Stimulated activated naive CD8-positive, alpha-beta T cell treated with anti-CD3 and anti-CD28 coated beads, Interleukin-15, amount 100 ng/mL, for 72 hours (primary cell): ENCODE measurements at regions not wholly inside any gene's neighbourhood (a gene's known extent, or its start where the extent isn't known, plus 50 kb on each side); places are given as distances from the start of the nearest gene placed in this dataset.

Experiments
- ATAC-seq: fragments of 150-1000 bp; cut with Tn5 transposase; 2 replicates; pipeline ENCODE4 v1.10.0; 2021; ENCODE audit warnings: mild to moderate bottlenecking, moderate library complexity
- DNase-seq, 2 donors: peaks; one replicate each; pipeline ENCODE4 v3.0.0; 2021 to 2022
- H3K27ac Mint-ChIP-seq, 2 donors: one replicate each; pipeline ENCODE4 v1.8.0; 2022; ENCODE audit warnings: mild to moderate bottlenecking in 2 of 2, mixed read lengths in 2 of 2, moderate library complexity in 2 of 2
- H3K27me3 Mint-ChIP-seq: one replicate; pipeline ENCODE4 v1.8.0; 2022; ENCODE audit warnings: mixed read lengths
- H3K4me1 Mint-ChIP-seq: one replicate; pipeline ENCODE4 v1.8.0; 2022; ENCODE audit warnings: mild to moderate bottlenecking, mixed read lengths
- H3K4me3 Mint-ChIP-seq, 2 donors: one replicate each; pipeline ENCODE4 v1.8.0; 2022; ENCODE audit warnings: mild to moderate bottlenecking in 2 of 2, mixed read lengths in 2 of 2, moderate library complexity in 1 of 2
- H3K9me3 Mint-ChIP-seq, 2 donors: one replicate each; pipeline ENCODE4 v1.8.0; 2022; ENCODE audit warnings: mixed read lengths in 2 of 2

DNA sequence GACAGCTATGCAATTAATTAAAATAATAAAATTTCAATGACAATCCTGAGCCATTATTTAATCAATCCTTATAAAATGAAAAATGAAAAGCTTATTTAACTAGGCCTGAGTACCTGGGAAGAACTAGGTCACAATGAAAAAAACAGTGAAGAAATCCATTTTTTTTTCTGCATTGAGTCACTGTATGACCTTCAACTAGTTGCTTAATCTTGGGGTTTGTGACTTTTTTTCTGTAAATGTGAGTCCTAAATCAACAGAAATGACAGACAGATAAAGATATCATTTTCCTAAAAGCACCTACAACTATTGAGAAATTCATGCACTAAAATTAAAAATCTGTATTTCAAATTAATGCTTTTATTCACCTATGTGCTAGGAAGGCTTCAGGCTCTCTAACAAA is 96.8 kb downstream of the TMEM26 start:
- Mint-ChIP-seq H3K27me3 (peaks cover 6% of the 10 kb centered on the region), H3K4me1 (no peaks in the 10 kb centered on the region), H3K4me3 (no peak overlapping the region), H3K9me3 (no peaks in the 10 kb centered on the region), H3K27ac (no peak overlapping the region)
- no peak for ATAC-seq
- DNase-seq, result no peak

GRCh38 chr10:61355211-61355610 is 98.0 kb downstream of the TMEM26 start:
- no peak overlapping the region for H3K27ac Mint-ChIP-seq
- peaks cover 6% of the 10 kb centered on the region for H3K27me3 Mint-ChIP-seq
- no peaks in the 10 kb centered on the region for H3K4me1 Mint-ChIP-seq
- no peak for DNase-seq
- ATAC-seq, result no peak
- no peaks in the 10 kb centered on the region for H3K9me3 Mint-ChIP-seq
- no peak overlapping the region for H3K4me3 Mint-ChIP-seq

- DNase-seq, result no peak
- Mint-ChIP-seq H3K4me1 (no peaks in the 10 kb centered on the region), H3K27me3 (peaks cover 6% of the 10 kb centered on the region), H3K4me3 (no peak overlapping the region), H3K27ac (no peak overlapping the region), H3K9me3 (no peaks in the 10 kb centered on the region)
- no peak for ATAC-seq
These were observed 98.7 kb downstream of the TMEM26 start for GRCh38 chr10:61354401-61354975.

DNA sequence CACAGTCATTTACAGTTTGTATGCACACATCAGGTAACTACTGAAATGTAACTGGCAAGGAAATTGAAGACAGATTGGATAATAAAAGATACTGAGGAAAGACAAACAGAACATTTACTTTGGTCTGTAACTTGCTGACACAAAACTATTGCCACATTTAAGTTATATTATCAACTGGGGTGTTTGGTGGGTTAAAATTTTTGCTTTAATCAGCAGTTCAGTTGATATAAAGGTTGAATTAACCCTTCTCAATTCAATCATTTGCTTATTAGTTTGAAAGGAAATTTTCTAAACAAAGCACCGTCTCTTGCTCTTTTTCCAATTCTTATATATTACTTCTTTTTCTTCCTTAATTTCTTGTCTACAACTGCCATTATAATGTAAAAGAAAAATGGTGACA is 102.4 kb downstream of the TMEM26 start:
- H3K27ac Mint-ChIP-seq, result no peak overlapping the region
- no peaks in the 10 kb centered on the region for H3K4me1 Mint-ChIP-seq
- peaks cover 6% of the 10 kb centered on the region for H3K27me3 Mint-ChIP-seq
- DNase-seq, result no peak
- H3K4me3 Mint-ChIP-seq, result no peak overlapping the region
- no peaks in the 10 kb centered on the region for H3K9me3 Mint-ChIP-seq
- no peak for ATAC-seq

- no peaks in the 10 kb centered on the region for H3K9me3 Mint-ChIP-seq
- ATAC-seq (no peak), DNase-seq (no peak)
- H3K4me1 Mint-ChIP-seq, result no peaks in the 10 kb centered on the region
- H3K27ac Mint-ChIP-seq, result no peak overlapping the region
- H3K27me3 Mint-ChIP-seq, result peaks cover 6% of the 10 kb centered on the region
- no peak overlapping the region for H3K4me3 Mint-ChIP-seq
These were observed 103.1 kb downstream of the TMEM26 start for GRCh38 chr10:61350068-61350467.

DNA sequence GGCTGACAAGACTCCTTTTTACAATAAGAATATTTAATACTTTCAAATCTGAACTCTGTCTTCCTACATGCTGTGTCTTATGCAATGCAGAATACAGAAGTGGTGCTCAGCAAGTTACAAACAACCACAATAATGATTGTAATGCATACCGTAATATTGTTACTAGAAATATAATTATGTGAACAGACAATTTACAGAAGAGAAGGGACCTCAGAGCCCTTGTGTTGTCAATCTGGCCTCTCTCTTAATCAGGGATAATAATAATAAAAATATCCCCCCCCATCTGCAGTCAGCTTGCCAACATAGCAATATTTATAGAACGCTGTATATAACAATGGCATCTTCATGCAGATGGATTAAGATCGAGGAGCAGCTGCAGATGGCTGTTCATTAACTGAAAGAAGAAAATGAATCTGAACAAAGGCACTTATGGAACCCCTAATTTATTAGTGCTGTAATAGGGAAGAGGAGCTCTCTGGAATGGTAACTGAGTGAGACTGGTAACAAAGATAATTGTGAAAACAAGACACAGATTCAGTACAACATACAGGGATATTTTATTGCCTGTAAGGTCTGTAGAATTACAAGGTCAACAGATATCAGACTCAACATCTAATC is 106.3 kb downstream of the TMEM26 start:
- no peak overlapping the region for H3K27ac Mint-ChIP-seq
- ATAC-seq (no peak), DNase-seq (no peak)
- peaks cover 0 to 3% of the 10 kb centered on the region in 2 donors for H3K9me3 Mint-ChIP-seq
- H3K4me3 Mint-ChIP-seq, result no peak overlapping the region
- peaks cover 5% of the 10 kb centered on the region for H3K27me3 Mint-ChIP-seq
- peaks cover 8% of the 10 kb centered on the region for H3K4me1 Mint-ChIP-seq

DNA sequence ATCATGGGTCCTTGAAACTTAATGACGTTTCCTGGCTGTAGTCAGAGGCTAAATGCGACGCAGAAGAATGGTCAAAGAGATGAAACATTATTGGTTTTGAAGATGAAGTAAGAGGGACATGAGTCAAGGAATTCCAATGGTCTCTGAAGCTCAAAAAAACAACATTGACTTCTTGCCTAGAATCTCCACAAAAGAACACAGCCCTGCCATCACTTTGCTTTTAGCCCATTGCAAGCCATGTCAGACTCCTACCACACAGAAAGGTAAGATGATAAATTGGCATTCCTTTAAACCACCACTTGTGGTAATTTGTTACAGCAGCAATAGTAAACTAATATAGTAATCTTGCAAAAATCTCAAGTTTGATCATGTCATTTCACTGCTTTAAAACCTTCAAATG is 109.4 kb downstream of the TMEM26 start:
- Mint-ChIP-seq H3K4me3 (no peak overlapping the region), H3K27ac (no peak overlapping the region), H3K27me3 (no peaks in the 10 kb centered on the region), H3K9me3 (peaks cover 0 to 3% of the 10 kb centered on the region in 2 donors), H3K4me1 (peaks cover 8% of the 10 kb centered on the region)
- DNase-seq (no peak), ATAC-seq (no peak)

DNA sequence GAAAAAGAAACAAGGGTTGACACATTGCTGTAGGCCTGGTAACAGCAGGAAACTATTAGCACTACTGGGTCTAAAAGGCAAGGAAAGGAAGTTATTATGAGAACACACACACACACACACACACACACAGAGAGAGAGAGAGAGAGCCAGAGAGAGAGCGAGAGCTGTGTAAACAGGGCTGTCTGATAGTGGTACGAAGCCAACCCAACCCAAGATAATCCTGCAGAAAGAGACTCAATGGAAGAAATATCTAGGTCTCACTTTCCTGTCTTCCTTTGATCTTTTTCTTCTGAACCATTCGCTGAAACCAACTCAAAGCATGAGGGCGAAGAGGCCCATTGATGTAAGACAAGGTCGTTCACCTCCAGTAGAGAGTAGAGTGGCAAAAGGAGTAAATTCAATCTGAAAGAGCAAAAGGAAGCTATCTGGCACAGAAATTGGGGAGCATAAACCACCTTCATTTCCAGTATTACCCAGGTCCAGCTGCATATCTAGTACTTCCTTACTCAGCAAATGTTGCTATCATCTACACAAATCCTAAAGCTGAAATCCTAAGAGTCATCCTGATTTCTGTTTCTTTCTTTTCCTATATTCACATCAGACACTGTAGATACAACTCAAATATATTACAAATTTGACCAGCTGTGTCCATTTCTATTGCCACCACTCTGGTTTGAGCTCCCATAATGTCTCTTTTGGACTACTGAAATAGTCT is 110.2 kb downstream of the TMEM26 start:
- no peak for ATAC-seq

DNA sequence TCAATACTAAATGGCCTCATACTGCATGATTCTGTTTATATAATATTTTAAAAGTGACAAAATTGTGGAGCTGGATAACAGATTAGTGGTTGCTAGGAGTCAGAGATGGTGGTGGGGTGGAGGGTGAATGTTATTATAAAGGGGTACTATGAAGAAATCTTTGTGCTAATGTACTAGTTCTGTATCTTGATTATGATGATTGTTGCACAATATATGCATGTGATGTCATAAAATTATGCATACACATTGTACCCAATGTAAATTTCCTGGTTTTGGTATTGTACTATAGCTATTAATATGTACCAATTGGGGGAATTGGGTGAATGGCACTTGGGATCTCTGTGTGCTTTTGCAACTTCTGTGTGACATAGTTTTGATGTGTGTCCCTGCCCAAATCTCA is 112.2 kb downstream of the TMEM26 start:
- H3K27ac Mint-ChIP-seq, result no peak overlapping the region

More for the DNA sequence above, 110.2 kb downstream of the TMEM26 start:
- H3K9me3 Mint-ChIP-seq, result peaks cover 0 to 3% of the 10 kb centered on the region in 2 donors
- no peak overlapping the region for H3K27ac Mint-ChIP-seq
- peaks cover 8% of the 10 kb centered on the region for H3K4me1 Mint-ChIP-seq
- H3K27me3 Mint-ChIP-seq, result no peaks in the 10 kb centered on the region
- H3K4me3 Mint-ChIP-seq, result no peak overlapping the region
- no peak for DNase-seq

GRCh38 chr10:61338146-61338545 is 115.0 kb downstream of the TMEM26 start:
- ATAC-seq (no peak), DNase-seq (no peak)
- no peak overlapping the region for H3K27ac Mint-ChIP-seq
- no peak overlapping the region for H3K4me3 Mint-ChIP-seq
- peaks cover 0 to 3% of the 10 kb centered on the region in 2 donors for H3K9me3 Mint-ChIP-seq
- no peaks in the 10 kb centered on the region for H3K27me3 Mint-ChIP-seq
- H3K4me1 Mint-ChIP-seq, result peaks cover 8% of the 10 kb centered on the region

More for the DNA sequence above, 112.2 kb downstream of the TMEM26 start:
- Mint-ChIP-seq H3K4me1 (peaks cover 8% of the 10 kb centered on the region), H3K4me3 (no peak overlapping the region), H3K9me3 (peaks cover 0 to 3% of the 10 kb centered on the region in 2 donors), H3K27me3 (no peaks in the 10 kb centered on the region)
- DNase-seq (no peak), ATAC-seq (no peak)

GRCh38 chr10:61337741-61338140 is 115.4 kb downstream of the TMEM26 start:
- DNase-seq (no peak), ATAC-seq (no peak)
- no peak overlapping the region for H3K27ac Mint-ChIP-seq
- H3K9me3 Mint-ChIP-seq, result peaks cover 0 to 3% of the 10 kb centered on the region in 2 donors
- H3K27me3 Mint-ChIP-seq, result no peaks in the 10 kb centered on the region
- H3K4me3 Mint-ChIP-seq, result no peak overlapping the region
- peaks cover 4% of the 10 kb centered on the region for H3K4me1 Mint-ChIP-seq

DNA sequence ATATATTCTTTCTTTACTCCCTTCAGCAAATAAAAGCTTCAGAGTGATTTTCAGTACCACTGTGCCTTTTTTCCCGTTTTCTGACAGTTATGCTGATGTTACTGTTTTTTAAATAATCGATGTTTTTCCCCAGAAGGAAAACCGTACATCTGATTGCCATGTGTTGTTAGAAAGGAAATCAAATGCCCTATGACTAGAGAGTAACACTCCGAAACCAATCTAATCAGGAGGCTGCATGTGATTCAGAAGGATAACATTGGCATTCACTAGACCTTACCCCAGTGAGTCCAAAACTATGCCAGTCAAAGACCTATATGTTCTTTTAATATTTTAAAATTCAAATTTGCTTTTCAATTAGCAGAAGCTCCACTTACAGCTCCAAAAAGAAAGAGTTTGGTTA is 116.3 kb downstream of the TMEM26 start:
- Mint-ChIP-seq H3K9me3 (no peaks in the 10 kb centered on the region), H3K27me3 (no peaks in the 10 kb centered on the region), H3K4me3 (no peak overlapping the region), H3K27ac (no peak overlapping the region), H3K4me1 (no peaks in the 10 kb centered on the region)
- DNase-seq (no peak), ATAC-seq (no peak)

- Mint-ChIP-seq H3K9me3 (peaks cover 0 to 7% of the 10 kb centered on the region in 2 donors), H3K27me3 (no peaks in the 10 kb centered on the region), H3K27ac (no peak overlapping the region), H3K4me3 (no peak overlapping the region), H3K4me1 (no peaks in the 10 kb centered on the region)
- DNase-seq, result no peak
- no peak for ATAC-seq
These were observed 117.8 kb downstream of the TMEM26 start for GRCh38 chr10:61335359-61335758.

DNA sequence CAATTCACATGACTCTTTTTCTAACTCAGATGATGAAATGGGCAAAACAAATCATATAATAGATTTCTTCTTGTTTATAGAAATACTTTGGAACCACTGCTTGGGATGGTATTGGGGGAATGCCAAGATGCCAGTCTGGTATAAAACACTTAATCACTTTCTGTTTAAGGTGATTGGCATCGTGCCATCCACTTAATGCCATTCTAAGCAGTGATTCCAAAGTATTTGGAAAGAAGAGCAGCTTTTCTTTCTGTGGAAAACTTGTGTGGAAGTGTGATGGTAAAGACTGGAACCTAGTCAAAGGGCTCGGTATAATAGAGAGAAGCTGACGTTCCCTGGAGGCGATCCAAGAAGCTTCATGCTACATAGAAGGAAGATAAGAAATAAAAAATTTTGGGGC is 120.6 kb downstream of the TMEM26 start:
- no peak overlapping the region for H3K27ac Mint-ChIP-seq
- H3K27me3 Mint-ChIP-seq, result no peaks in the 10 kb centered on the region
- peaks cover 0 to 10% of the 10 kb centered on the region in 2 donors for H3K9me3 Mint-ChIP-seq
- no peaks in the 10 kb centered on the region for H3K4me1 Mint-ChIP-seq
- H3K4me3 Mint-ChIP-seq, result no peak overlapping the region
- DNase-seq, result no peak
- ATAC-seq, result no peak

DNA sequence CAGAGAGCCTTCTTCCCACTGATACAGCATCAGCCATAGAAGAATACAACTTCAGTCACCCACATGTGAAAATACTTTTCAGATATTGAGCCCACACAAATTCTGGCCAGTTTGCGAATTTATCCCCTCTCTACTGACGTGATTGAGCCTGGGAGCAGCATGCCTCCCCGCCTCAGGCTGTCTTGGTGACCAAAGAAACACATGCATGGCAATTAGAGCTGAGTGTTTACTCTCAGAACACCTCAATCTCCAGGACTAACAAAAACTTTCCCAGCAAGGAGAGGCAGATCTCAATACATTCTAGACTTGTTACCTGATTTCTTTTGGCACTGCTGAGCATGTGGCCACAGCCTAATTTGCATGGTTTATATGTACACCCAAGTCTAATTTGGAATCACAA is 122.5 kb downstream of the TMEM26 start:
- ATAC-seq (no peak), DNase-seq (no peak)
- no peaks in the 10 kb centered on the region for H3K27me3 Mint-ChIP-seq
- no peak overlapping the region for H3K4me3 Mint-ChIP-seq
- no peak overlapping the region for H3K27ac Mint-ChIP-seq
- no peaks in the 10 kb centered on the region for H3K4me1 Mint-ChIP-seq
- peaks cover 0 to 10% of the 10 kb centered on the region in 2 donors for H3K9me3 Mint-ChIP-seq

- H3K4me3 Mint-ChIP-seq, result no peak overlapping the region
- ATAC-seq, result no peak
- no peak overlapping the region for H3K27ac Mint-ChIP-seq
- DNase-seq, result no peak
- peaks cover 0 to 10% of the 10 kb centered on the region in 2 donors for H3K9me3 Mint-ChIP-seq
- no peaks in the 10 kb centered on the region for H3K4me1 Mint-ChIP-seq
- H3K27me3 Mint-ChIP-seq, result no peaks in the 10 kb centered on the region
These were observed 123.3 kb downstream of the TMEM26 start for GRCh38 chr10:61329854-61330253.
